ENCODE measurements at regions not wholly inside any gene's neighbourhood (a gene's known extent, or its start where the extent isn't known, plus 50 kb on each side); places are given as distances from the start of the nearest gene placed in this dataset.

GRCh38 chr1:70778056-70778762 is 269.4 kb downstream of the PTGER3 start:
- TF ChIP-seq PKNOX1 (IDR thresholded peaks at IDR 0.05) = no peak
- no peak for TF ChIP-seq SP1 (IDR thresholded peaks at IDR 0.05)

All from HEK293T (cell line).